ENCODE measurements at regions not wholly inside any gene's neighbourhood (a gene's known extent, or its start where the extent isn't known, plus 50 kb on each side); places are given as distances from the start of the nearest gene placed in this dataset.

GRCh38 chr9:11016081-11016480 is 403.3 kb upstream of the PTPRD start:
- no peak overlapping the region for H3K27ac ChIP-seq
- no peak overlapping the region for H3K4me3 ChIP-seq (ENCODE audit: low read depth, low read length)
- in situ Hi-C loops (cut with HindIII; ENCODE audit: low pct_ligation_motif_present, low sequenced_read_pairs) = no loop called here
- H3K36me3 ChIP-seq (replicated peaks) = no peaks in the 10 kb centered on the region
- H3K27me3 ChIP-seq (replicated peaks) = no peaks in the 10 kb centered on the region
- DNase-seq = no peak
- TF ChIP-seq CTCF (IDR thresholded peaks at IDR 0.05; ENCODE audit: low read depth, low read length, missing control alignments) = no peak

DNA sequence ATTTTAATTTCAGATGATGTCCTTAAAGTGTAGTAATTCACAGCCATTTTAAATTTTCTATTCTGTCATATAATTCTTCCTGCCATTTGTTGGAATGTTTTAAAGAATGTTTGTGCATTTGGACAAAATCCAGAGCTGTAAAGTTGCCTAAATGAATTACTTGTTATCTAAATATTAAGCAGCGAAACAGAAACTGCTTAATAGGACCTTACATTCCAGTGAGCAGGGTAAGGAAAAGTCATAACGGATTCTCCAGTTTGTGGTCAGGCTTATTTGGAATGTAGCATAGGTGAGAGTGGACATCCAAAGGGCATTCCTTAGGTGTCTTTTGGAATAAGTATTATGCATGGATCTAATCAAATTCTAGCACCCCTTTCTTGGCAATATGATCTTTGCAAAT is 410.4 kb upstream of the PTPRD start:
- in situ Hi-C loops (cut with HindIII; ENCODE audit: low pct_ligation_motif_present, low sequenced_read_pairs) = no loop called here
- no peak overlapping the region for H3K27ac ChIP-seq

GRCh38 chr9:11025775-11026174 is 413.0 kb upstream of the PTPRD start:
- Histone ChIP-seq H3K4me3 (ENCODE audit: low read depth, low read length) (no peak overlapping the region), H3K27ac (no peak overlapping the region), H3K27me3 (replicated peaks) (no peaks in the 10 kb centered on the region), H3K36me3 (replicated peaks) (no peaks in the 10 kb centered on the region)
- TF ChIP-seq CTCF (IDR thresholded peaks at IDR 0.05; ENCODE audit: low read depth, low read length, missing control alignments) = no peak
- in situ Hi-C loops (cut with HindIII; ENCODE audit: low pct_ligation_motif_present, low sequenced_read_pairs) = no loop called here
- DNase-seq = no peak

More for the DNA sequence above, 410.4 kb upstream of the PTPRD start:
- TF ChIP-seq CTCF (IDR thresholded peaks at IDR 0.05; ENCODE audit: low read depth, low read length, missing control alignments) = no peak
- DNase-seq = no peak
- H3K4me3 ChIP-seq (ENCODE audit: low read depth, low read length) = no peak overlapping the region
- no peaks in the 10 kb centered on the region for H3K36me3 ChIP-seq (replicated peaks)
- no peaks in the 10 kb centered on the region for H3K27me3 ChIP-seq (replicated peaks)

GRCh38 chr9:11038366-11038765 is 425.6 kb upstream of the PTPRD start:
- no peak for TF ChIP-seq CTCF (IDR thresholded peaks at IDR 0.05; ENCODE audit: low read depth, low read length, missing control alignments)
- in situ Hi-C loops (cut with HindIII; ENCODE audit: low pct_ligation_motif_present, low sequenced_read_pairs) = no loop called here
- H3K27ac ChIP-seq = no peak overlapping the region
- no peak for DNase-seq
- no peaks in the 10 kb centered on the region for H3K36me3 ChIP-seq (replicated peaks)
- no peaks in the 10 kb centered on the region for H3K27me3 ChIP-seq (replicated peaks)
- H3K4me3 ChIP-seq (ENCODE audit: low read depth, low read length) = no peak overlapping the region

- no peak for DNase-seq
- Histone ChIP-seq H3K36me3 (replicated peaks) (no peaks in the 10 kb centered on the region), H3K27ac (no peak overlapping the region), H3K4me3 (ENCODE audit: low read depth, low read length) (no peak overlapping the region), H3K27me3 (replicated peaks) (no peaks in the 10 kb centered on the region)
- in situ Hi-C loops (cut with HindIII; ENCODE audit: low pct_ligation_motif_present, low sequenced_read_pairs) = no loop called here
- TF ChIP-seq CTCF (IDR thresholded peaks at IDR 0.05; ENCODE audit: low read depth, low read length, missing control alignments) = no peak
Measured at GRCh38 chr9:11039006-11039405, 426.2 kb upstream of the PTPRD start.

DNA sequence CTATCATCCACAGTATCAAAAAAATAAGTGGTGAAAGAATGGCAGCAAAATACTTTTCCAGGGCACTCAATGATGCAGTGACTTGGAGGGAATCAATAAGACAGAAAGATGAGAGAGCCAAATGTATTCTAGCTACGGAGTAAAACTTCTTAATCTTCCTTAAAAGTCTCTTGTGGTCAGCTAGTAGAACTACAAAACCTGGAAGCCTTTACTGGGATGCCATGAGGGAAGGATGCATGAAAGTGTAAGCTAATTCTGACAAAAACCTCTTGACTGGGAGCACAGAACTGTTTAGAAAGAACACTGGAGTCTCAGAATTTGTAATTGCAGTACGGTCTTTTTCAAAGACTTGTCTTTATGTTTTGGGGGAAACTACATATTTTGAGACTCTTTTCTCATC is 432.8 kb upstream of the PTPRD start:
- no peak for DNase-seq
- H3K4me3 ChIP-seq (ENCODE audit: low read depth, low read length) = no peak overlapping the region
- in situ Hi-C loops (cut with HindIII; ENCODE audit: low pct_ligation_motif_present, low sequenced_read_pairs) = no loop called here
- H3K27ac ChIP-seq = no peak overlapping the region
- no peak for TF ChIP-seq CTCF (IDR thresholded peaks at IDR 0.05; ENCODE audit: low read depth, low read length, missing control alignments)
- H3K27me3 ChIP-seq (replicated peaks) = no peaks in the 10 kb centered on the region
- H3K36me3 ChIP-seq (replicated peaks) = no peaks in the 10 kb centered on the region
